Neural cell (in vitro differentiated cells): ENCODE measurements at regions not wholly inside any gene's neighbourhood (a gene's known extent, or its start where the extent isn't known, plus 50 kb on each side); places are given as distances from the start of the nearest gene placed in this dataset.

Experiments
- H2AFZ ChIP-seq: fragments of 200-600, 300-800 bp; sonication (generic), shearing (Covaris generic); 2 replicates; pipeline ENCODE4 v1.6.0; 2014; ENCODE audit warnings: low read depth, mild to moderate bottlenecking, antibody characterized with exemption, low read length, moderate library complexity
- H3F3A ChIP-seq: fragments of 200-600 bp; shearing (Covaris generic); 2 replicates; pipeline ENCODE4 v1.6.1; 2016; ENCODE audit warnings: mild to moderate bottlenecking, moderate library complexity, mixed read lengths, antibody characterized with exemption, low read length; ENCODE audit not compliant: insufficient read depth, poor library complexity, severe bottlenecking
- H3K27ac ChIP-seq: fragments of 200-600, 300-800 bp; sonication (generic), shearing (Covaris generic); 2 replicates; pipeline ENCODE4 v1.5.1; 2014; ENCODE audit warnings: mild to moderate bottlenecking, low read length, moderate library complexity
- H3K27me3 ChIP-seq: fragments of 300-800, 200-600 bp; sonication (generic), shearing (Covaris generic); 2 replicates; pipeline ENCODE4 v1.6.0; 2014; ENCODE audit warnings: mild to moderate bottlenecking, low read depth, low read length, moderate library complexity; ENCODE audit not compliant: insufficient read depth
- H3K36me3 ChIP-seq: fragments of 300-800, 200-600 bp; sonication (generic), shearing (Covaris generic); 2 replicates; pipeline ENCODE4 v1.5.1; 2014; ENCODE audit warnings: mild to moderate bottlenecking, antibody characterized with exemption, low read length, moderate library complexity; ENCODE audit not compliant: insufficient read depth
- H3K4me2 ChIP-seq: fragments of 300-800, 200-600 bp; sonication (generic), shearing (Covaris generic); 2 replicates; pipeline ENCODE4 v1.6.0; 2014; ENCODE audit warnings: mild to moderate bottlenecking, low read length
- H3K4me3 ChIP-seq: fragments of 300-800, 200-600 bp; sonication (generic), shearing (Covaris generic); 2 replicates; pipeline ENCODE4 v1.5.1; 2014; ENCODE audit warnings: mild to moderate bottlenecking, low read length, moderate library complexity
- H3K79me2 ChIP-seq: fragments of 200-600 bp; shearing (Covaris generic); replicated peaks from 2 replicates; pipeline ENCODE4 v1.6.0; 2014; ENCODE audit warnings: mild to moderate bottlenecking, low read length, moderate library complexity; ENCODE audit not compliant: insufficient read depth
- H3K9ac ChIP-seq: fragments of 300-800, 200-600 bp; sonication (generic), shearing (Covaris generic); 2 replicates; pipeline ENCODE4 v1.6.1; 2016; ENCODE audit warnings: mild to moderate bottlenecking, low read length, mixed read lengths
- H3K9me2 ChIP-seq: fragments of 200-600 bp; shearing (Covaris generic); 2 replicates; pipeline ENCODE4 v1.6.1; 2016; ENCODE audit warnings: mild to moderate bottlenecking, low read length, mixed read lengths; ENCODE audit not compliant: insufficient read depth
- H3K9me3 ChIP-seq: fragments of 200-600, 300-800 bp; sonication (generic), shearing (Covaris generic); 2 replicates; pipeline ENCODE4 v1.6.1; 2016; ENCODE audit warnings: mild to moderate bottlenecking, mixed run types, low read length, moderate library complexity, mixed read lengths
- H4K20me1 ChIP-seq: fragments of 200-600 bp; shearing (Covaris generic); 2 replicates; pipeline ENCODE4 v1.6.1; 2016; ENCODE audit warnings: mild to moderate bottlenecking, mixed run types; ENCODE audit not compliant: insufficient read depth
- CTCF ChIP-seq: fragments of 450-650 bp; IDR thresholded peaks from 2 replicates; pipeline ENCODE4 v1.5.1; 2014; ENCODE audit warnings: antibody characterized with exemption, mild to moderate bottlenecking, moderate library complexity; ENCODE audit not compliant: poor library complexity, severe bottlenecking
- EP300 ChIP-seq: fragments of 450-650 bp; conservative IDR thresholded peaks from 2 replicates; pipeline ENCODE4 v1.6.1; 2014; ENCODE audit warnings: antibody characterized with exemption, mild to moderate bottlenecking, moderate library complexity; ENCODE audit not compliant: poor library complexity, severe bottlenecking
- EZH2 ChIP-seq: fragments of 200-600, 300-800 bp; shearing (Covaris generic), sonication (generic); IDR thresholded peaks from 2 replicates; pipeline ENCODE4 v1.6.1; 2014; ENCODE audit warnings: antibody characterized with exemption, low read length, borderline replicate concordance, mild to moderate bottlenecking; ENCODE audit not compliant: insufficient read depth, poor library complexity, severe bottlenecking
- MXI1 ChIP-seq: fragments of 450-650 bp; conservative IDR thresholded peaks from 2 replicates; pipeline ENCODE4 v1.6.1; 2014; ENCODE audit warnings: antibody characterized with exemption, mild to moderate bottlenecking; ENCODE audit not compliant: poor library complexity, severe bottlenecking
- POLR2AphosphoS5 ChIP-seq: IDR thresholded peaks from 2 replicates; pipeline ENCODE4 v1.6.1; 2012
- RAD21 ChIP-seq: fragments of 450-650 bp; conservative IDR thresholded peaks from 2 replicates; pipeline ENCODE4 v1.6.1; 2014; ENCODE audit warnings: antibody characterized with exemption, mild to moderate bottlenecking, moderate library complexity
- REST ChIP-seq: IDR thresholded peaks from 2 replicates; pipeline ENCODE4 v1.6.1; 2012; ENCODE audit warnings: borderline replicate concordance
- SMC3 ChIP-seq: fragments of 450-650 bp; conservative IDR thresholded peaks from 2 replicates; pipeline ENCODE4 v1.6.1; 2014; ENCODE audit warnings: antibody characterized with exemption, mild to moderate bottlenecking, moderate library complexity; ENCODE audit not compliant: poor library complexity
- TAF1 ChIP-seq: IDR thresholded peaks from 2 replicates; pipeline ENCODE4 v1.6.1; 2012; ENCODE audit warnings: low read depth

- Histone ChIP-seq H3K4me2 (no peak overlapping the region), H3F3A (no peaks in the 10 kb centered on the region), H3K27ac (no peak overlapping the region), H2AFZ (no peak overlapping the region), H3K9ac (no peak overlapping the region), H3K79me2 (no peaks in the 10 kb centered on the region), H3K36me3 (no peaks in the 10 kb centered on the region), H3K9me3 (no peaks in the 10 kb centered on the region), H3K9me2 (no peaks in the 10 kb centered on the region), H3K4me3 (no peak overlapping the region), H3K27me3 (no peaks in the 10 kb centered on the region), H4K20me1 (no peaks in the 10 kb centered on the region)
- no peak for TF ChIP-seq SMC3
- no peak for TF ChIP-seq POLR2AphosphoS5
- no peak for TF ChIP-seq TAF1
- TF ChIP-seq MXI1: no peak
- no peak for TF ChIP-seq RAD21
- no peak for TF ChIP-seq CTCF
- no peak for TF ChIP-seq REST
- no peak for TF ChIP-seq EP300
- TF ChIP-seq EZH2: no peak
These were observed 54.2 kb upstream of the INPP5A start for GRCh38 chr10:132483394-132483793.

GRCh38 chr10:132484922-132485321 is 52.7 kb upstream of the INPP5A start:
- H3K79me2 ChIP-seq: no peaks in the 10 kb centered on the region
- no peaks in the 10 kb centered on the region for H3K9me2 ChIP-seq
- no peaks in the 10 kb centered on the region for H3F3A ChIP-seq
- TF ChIP-seq MXI1: no peak
- TF ChIP-seq TAF1: no peak
- no peak for TF ChIP-seq SMC3
- TF ChIP-seq RAD21: no peak
- no peak for TF ChIP-seq EP300
- TF ChIP-seq REST: no peak
- no peak for TF ChIP-seq POLR2AphosphoS5
- no peak for TF ChIP-seq CTCF
- TF ChIP-seq EZH2: no peak
- no peak overlapping the region for H3K27ac ChIP-seq
- H3K27me3 ChIP-seq: no peaks in the 10 kb centered on the region
- no peak overlapping the region for H3K4me3 ChIP-seq
- no peak overlapping the region for H3K4me2 ChIP-seq
- no peak overlapping the region for H2AFZ ChIP-seq
- no peaks in the 10 kb centered on the region for H4K20me1 ChIP-seq
- H3K36me3 ChIP-seq: no peaks in the 10 kb centered on the region
- H3K9ac ChIP-seq: no peak overlapping the region
- H3K9me3 ChIP-seq: no peaks in the 10 kb centered on the region
